ENCODE measurements at regions not wholly inside any gene's neighbourhood (a gene's known extent, or its start where the extent isn't known, plus 50 kb on each side); places are given as distances from the start of the nearest gene placed in this dataset.
"Not testable (repeated sequence)": the region's sequence is repeated elsewhere in the genome, so short reads cannot be mapped to it uniquely, and the experiment has no call there.

DNA sequence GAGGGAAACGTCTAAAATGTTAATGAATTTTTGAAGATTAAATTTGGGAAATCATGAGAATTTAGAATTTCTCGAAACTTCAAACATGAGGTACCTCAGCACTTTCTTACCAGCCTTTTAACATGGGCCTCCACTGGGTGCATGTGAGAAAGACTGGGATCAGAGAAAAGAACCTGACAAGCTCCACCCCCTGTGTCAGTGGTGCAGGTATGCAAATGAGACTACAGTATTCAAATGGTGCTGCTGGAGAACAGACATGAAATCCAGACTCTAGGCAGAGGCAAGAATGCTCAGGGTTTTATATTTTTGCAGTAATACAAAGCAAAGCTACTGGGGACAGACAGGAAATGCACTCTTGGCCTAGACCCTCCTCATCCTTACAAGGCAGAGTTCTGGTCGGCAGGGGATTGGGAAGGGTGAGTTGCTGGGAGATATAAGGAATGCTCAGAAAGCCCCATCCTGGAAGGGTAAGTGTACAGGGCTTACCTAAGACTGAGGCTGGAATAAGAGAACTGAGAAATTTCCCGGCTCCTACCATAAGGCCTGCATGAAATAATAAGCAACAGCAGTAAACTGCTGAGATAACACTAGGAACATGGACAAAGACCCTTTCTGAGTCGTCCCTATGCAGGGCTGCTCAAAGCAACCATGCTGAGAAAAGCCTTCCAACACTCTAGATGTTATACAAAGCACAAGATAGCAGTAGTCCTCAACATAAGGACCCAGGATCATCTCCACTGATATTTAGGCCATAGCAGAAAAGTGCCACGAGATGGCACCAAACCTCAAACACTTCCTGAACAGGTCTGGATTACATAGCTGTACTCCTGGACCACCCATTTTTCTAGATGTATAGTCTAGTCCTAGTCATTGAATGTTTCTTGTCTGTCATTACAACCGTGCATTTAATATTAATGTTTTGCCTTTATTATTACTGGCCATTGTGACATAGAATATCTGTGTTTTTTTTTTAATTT is 260.8 kb downstream of the RASSF9 start:
- peak; percentile 56 for DNase-seq

DNA sequence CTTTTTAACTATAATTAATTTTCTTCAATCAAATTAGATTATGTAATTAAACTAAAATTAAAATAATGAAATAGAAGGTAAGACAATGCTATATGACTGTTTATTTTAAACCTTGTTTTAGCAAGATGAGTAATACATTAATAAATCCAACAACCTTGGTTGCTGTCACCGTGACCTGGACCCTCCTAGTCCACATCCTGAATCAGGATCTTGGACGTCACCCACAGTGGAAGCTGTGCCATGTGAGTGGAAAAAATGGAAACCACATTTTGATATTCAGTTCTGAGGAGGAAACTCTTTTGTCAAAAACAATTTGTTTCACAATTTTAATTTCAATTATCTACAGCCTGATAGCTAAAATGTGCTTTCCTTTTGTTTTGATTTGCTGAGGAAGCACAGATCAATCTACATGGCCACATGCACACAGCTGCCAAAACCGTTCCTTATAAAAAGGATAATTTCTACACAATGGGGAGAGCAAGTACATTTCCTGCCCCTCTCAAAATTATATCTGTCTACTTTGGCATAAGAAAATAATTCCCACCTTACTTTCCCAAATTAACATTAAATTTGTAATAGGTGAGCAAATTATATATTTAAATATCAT is 255.5 kb downstream of the RASSF9 start:
- no peak for DNase-seq

DNA sequence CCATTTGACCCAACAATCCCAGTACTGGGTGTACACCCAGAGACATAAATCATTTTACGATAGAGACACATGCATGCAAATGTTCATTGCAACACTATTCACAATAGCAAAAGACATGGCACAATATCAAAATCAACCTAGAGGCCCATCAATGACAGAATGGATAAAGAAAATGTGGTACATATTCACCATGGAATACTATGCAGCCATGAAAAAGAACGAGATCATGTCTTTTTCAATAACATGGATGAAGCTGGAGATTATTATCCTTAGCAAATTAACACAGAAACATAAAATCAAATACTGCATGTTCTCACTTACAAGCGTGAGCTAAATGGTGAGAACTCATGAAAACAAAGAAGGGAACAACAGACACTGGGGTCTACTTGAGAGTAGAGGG is 249.1 kb downstream of the RASSF9 start:
- DNase-seq: no peak

DNA sequence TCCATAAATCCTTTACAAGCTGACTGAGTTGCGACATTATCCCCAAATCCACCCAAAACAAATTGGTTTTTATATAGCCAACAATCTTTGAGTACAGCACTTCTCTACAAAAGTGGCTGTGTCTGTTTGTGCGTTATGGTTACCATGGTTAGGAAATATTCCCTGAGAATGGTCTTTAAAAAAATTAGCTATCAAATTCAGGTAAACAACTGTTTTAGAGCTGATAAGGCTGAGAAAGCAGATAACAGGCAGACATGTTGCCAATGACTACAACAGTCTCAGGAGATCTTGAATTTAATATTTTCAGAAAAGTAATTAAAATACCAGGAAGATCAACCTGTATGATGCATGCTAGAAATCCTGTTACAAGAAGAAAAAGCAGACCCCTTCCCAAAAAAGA is 248.0 kb downstream of the RASSF9 start:
- no peak for DNase-seq

DNA sequence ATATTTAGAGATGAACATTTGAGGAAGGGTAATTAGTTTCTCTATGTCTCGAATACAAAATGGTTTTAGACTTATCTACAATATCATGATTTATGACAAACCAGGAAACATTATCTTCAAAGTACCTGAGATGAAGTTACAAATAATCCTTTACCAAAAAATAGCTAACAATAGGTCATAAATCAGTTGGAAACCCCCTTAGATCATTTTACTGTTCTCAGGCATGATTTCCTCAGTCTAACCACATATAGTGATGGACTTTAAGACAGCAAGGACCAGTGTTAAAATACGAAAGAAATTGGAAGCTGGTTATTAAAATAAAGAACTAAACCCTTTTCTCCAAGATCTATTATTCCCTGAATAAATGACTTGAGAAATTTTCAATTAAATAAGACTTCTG is 235.4 kb downstream of the RASSF9 start:
- no peak for DNase-seq

DNA sequence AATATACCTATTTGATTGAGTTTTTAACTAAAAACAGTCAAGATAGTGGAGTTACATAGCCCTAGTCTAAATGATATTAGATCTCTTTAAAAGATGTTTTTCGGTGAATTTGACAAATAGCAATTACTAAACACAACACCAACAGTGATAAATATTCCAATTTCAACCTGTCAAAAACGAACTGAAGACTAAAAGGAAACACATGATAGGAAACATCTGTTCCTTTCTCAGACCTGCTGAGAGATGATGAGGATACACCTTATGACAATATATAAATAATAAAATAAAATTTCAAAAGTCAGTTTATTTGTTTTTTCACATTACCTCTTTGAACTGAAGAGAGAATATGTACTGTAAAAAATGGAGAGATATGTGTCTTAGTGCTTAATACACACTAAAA is 232.7 kb downstream of the RASSF9 start:
- DNase-seq: no peak

DNA sequence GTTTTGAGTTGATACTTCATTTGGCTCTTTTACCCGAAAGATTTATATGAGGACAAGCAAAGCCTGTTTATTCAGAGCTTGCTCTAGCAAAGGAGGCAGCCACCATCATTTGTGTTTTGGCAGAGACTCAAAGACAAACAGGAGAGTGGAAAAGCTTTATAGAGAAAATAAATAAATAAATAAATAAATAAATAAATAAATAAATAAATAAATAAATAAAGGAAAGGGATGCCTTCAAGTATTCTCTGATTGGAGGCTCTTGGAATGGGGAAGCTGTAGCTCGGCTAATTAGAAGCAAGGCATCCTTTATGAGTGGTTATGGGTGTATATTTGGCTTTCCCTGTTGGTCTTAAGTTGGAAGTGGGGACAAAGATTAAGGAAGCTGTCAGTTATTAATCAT is 229.8 kb downstream of the RASSF9 start:
- no peak for DNase-seq

DNA sequence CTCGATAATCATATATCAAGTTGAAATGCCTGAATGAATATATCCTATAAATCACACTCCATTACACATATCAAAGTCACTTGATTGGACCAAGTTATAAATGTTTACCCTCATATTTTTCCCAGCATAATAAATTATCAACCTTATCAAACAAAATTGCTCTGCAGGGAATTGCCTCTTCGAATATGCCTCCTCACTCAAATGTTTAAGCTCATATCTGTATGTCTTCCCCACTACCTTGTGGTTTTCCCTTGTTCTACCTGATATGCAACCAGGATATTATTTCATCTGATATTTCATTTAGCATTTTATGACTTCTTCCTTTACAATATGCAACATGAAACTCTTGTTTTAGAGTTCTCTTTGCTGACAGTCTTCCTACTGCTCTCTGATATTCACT is 226.4 kb downstream of the RASSF9 start:
- no peak for DNase-seq

DNA sequence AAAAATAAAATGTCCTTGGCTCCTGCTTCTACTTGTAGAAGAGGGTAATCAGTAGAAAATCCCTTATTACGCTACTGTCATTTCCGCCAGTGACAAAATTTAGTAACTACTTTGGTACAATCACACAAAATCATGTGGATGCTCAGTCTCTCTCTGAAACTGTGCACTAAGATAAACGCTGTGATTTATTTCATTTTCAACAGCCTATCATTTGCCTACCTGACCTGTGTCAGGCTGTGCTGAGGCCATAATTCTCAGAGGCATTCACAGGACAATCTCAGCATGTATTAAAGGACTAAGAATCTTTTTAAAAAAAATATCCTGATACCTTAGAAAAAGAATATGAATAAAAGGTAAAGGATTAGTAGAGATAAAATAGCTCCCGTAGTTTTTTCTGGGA is 226.0 kb downstream of the RASSF9 start:
- DNase-seq: no peak

DNA sequence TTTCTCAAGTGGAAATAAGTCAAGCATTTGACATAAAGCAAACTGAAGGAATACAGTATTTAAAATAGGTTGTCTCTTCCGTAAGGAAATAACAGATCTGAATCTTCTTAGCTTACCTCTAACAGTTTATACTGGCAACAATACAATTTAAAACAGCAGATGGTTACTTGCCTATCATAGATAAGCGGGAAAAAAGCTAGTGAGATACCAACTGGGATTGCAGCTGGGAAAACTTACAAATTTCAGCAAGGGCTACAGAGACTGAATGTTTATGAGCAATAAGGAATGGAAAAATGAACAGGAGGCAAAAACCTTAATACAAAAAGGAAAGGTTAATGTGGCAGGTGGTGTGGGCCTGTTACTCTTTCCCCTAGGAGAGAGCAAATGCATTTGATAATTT is 220.0 kb downstream of the RASSF9 start:
- DNase-seq: no peak

DNA sequence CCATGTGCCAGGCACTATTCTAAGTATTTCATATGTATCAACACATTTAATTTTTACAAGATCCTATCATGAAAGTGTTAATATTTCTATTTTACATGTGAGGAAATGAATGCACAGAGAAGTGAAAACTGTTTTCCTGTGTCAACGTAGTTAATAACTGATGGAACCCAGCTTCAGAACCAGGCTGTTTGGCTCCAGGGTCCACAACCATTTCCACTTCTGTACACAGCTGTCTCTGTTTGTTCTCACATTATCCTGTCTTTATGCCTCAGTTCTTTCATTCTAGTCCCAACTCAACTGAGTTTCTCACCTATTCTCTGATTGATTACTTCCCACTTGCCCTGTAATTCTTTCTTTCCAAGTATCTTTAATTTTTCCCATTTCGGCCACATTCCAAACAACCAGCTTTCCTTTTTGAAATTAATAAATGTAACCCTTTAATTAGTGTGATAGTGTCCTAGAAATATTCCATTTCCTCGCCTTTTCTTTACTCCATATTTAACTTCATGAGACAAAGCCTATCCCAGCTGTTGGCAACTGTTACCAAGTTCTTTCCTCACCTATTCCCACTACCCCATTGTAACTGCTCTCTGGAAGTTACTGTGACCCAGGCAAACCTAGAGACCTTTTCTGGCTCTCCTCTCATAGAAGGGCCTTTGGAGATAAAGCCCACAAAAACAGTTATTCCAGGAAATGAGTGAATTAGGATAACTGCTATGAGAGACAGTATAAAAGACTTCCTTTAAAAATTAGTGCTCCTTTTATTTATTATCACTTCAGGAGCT is 218.7 kb downstream of the RASSF9 start:
- no peak for DNase-seq

DNA sequence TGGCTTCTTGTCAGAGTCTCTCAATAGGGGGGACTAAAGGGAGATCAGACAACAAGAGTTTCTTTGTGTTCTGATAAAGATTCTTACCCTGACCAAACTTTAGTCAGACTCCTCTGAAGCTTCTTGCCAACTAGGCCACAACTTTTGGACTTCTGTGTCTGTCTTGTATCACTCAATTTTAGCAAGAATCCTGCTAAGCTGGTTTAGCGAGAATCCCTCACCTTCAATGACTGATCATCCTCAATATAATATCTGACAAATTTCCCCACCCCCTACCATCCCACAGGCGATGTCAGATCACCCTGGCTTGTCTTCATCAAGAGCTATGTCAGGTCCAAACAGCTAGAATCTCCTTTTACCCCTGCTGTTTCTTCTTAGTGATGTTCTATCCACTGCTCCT is 215.2 kb downstream of the RASSF9 start:
- DNase-seq: no peak

DNA sequence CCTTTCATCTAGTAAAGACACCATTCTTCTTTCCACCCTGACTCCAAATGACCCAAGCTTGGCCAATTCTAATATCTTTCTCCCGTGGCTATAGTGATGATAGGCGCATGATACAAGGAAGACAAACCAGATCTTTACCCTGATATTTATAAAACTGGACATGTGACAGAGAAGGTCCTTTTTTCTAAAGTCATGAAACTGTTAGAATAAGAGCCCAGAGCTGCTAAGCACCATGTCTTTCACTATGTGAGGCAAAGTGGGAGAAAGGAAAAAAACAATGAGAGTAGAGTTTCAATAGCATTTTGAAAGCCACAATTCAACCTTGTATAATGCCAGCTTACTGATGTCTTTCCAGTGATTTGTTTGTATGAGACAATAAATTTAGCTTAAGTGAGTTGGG is 212.4 kb downstream of the RASSF9 start:
- no peak for DNase-seq

DNA sequence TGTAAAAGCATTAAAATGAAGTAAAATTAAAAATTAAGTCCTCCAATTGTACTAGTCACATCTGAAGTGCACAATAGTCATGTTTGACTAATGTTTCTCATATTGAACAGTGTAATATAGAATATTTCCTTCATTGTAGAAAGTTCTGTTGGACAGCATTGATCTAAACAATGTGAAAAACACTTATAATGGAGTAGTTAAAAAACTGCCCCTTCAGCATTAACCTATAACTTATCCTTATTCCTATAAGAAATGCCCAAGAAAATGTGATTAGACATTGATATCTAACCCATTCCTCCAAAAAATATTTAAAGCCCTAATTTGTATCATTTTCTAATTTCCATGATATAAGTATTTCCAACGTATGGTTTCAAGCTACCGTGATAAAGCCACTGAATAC is 210.7 kb downstream of the RASSF9 start:
- DNase-seq: no peak

DNA sequence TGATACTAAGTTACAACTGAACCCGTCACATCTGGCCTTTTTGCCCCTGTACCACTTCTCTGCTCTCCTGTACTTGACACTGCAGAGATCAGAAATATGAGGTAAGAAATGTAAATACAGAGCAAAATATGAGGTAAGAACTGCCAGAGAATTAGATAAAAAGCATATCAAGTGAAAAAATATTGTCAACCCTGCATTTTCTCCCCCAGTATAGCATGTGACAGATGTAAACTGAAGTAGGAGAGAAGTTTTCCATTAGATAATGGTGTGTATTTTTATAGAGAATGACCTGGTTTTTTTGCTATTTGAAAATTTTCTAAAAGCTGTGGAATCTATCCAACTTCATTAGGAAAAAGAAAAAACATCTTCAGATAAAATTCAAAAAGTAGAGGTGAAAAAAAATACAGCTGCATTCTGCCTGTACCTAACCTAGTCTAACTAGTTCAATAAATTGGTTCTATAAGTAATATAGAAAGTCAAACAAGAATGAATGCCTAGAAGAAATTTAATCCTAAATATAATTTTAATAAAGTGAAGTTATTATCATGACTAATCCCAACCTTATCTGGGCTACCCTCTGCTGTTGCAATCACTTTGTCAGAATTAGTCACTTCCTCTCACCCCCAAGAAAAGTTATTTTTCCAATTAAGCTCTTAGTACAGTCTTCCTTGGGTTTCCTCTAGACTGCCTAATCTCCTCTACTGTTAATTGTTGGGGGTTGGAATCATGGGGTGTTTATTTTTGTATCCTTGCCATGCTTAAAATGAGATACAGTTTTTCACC is 210.0 kb downstream of the RASSF9 start:
- DNase-seq: no peak

DNA sequence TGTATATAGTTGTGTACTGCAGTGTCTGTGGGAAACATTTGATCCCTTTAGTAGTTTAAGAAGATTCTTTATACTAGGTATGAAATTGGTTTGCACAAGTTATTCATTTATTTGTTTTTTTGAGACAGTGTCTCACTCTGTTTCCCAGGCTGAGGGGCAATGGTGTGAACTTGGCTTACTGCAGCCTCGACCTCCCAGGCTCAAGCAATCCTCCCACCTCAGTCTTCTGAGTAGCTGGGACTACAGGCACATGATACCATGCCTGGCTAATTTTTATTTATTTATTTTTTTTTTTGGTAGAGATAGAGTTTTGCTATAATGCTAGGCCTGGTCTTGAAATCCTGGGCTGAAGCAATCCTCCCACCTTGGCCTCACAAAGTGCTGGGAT is 209.4 kb downstream of the RASSF9 start:
- no peak for DNase-seq

DNA sequence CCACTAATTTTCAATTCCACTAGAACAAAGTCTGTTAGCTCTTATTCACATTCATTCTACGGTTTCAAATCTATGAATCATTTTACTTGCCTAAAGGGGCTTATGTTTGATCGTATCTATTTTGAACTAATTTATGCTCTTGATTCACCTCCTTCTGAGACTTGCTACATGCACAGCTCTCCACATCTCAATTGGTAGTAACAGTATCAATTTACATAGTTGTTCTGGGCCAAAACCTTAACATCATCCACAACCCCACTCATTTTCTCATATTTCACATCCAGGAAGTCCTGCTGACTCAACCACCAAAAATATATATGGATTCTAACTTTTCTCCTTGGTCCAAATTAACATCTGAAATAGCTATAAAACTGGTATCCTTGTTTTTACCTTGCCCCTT is 208.6 kb downstream of the RASSF9 start:
- DNase-seq: no peak

DNA sequence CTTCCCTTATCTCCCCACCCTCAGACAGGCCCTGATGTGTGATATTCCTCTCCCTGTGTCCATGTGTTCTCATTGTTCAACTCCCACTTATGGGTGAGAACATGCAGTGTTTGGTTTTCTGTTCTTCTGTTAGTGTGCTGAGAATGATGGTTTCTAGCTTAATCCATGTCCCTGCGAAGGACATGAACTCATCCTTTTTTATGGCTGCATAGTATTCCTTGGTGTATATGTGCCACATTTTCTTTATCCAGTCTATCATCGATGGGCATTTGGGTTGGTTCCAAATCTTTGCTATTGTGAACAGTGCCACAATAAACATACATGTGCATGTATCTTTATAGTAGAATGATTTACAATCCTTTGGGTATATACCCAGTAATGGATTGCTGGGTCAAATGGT is 207.6 kb downstream of the RASSF9 start:
- not testable (repeated sequence) for DNase-seq

DNA sequence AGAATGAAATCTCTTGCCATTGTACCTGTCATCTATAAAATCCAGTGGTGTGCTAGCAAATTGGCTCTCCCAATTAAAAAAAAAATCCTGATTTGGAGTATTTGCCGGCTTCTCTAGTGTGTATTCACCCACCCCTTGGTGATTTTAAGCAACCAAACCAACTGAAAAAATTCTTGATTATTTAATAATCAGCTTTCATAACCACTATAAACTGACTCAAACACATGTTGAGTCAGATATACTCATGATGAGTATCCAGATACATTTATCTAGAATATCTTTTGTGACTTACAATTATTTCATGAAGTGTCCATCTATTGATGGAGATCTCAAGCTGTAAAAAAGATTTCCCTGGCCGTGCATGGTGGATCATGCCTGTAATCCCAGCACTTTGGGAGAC is 205.4 kb downstream of the RASSF9 start:
- no peak for DNase-seq

DNA sequence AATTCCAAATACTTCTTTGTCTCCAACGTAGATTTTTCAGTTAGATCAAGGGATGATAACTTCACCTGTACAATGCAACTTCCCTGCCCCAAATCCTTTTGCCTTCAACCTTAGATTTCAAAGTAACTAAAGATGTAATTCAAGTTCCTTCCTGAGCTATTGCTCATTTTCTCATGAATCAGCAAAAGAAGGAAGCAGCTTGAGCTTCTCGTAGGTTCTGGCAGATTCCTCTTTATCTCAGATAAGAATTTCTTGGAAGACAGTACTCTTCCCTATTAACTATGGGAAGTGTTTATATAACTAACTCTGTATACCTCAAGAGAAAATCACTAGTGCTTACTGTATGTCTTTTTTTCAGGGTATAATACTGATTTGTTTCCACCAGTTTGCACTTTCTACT is 203.8 kb downstream of the RASSF9 start:
- no peak for DNase-seq

DNA sequence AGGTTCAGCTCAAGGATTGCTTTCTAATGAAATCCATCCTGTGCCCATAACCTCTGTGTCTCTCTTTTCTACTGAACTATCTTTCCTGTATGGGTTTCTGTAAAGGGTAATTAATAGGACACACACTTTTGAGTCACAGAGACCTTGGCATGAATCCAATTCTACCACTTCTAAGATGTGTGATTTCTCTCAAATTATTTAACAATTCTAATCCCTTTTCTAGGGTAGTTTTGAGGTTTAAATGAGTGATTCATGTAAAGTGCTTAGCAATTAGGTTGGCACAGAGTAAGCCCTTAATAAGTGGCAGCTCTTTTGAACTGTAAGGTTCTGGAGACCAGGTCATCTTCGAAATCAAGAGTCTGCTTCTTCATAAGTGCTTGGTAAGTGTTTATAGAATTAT is 202.7 kb downstream of the RASSF9 start:
- no peak for DNase-seq

DNA sequence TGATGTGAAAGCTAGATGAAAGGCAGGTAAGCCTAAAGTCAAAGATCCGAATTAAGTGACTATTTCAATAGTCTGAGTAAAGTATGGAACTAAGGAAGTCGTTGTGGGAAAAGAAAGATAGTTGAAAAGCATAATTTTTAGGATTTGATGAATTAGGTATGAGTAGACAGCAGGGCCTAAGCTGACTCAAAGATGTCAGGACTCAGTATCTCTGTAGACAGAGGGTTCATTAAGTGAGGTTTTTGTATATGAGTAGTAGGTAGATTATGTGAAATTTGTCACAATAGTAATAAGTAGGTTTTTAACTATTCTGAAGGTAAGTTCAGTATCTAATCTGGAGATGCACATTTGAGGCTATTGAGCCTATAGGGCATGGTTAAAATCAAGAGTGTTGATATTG is 196.4 kb downstream of the RASSF9 start:
- DNase-seq: no peak

DNA sequence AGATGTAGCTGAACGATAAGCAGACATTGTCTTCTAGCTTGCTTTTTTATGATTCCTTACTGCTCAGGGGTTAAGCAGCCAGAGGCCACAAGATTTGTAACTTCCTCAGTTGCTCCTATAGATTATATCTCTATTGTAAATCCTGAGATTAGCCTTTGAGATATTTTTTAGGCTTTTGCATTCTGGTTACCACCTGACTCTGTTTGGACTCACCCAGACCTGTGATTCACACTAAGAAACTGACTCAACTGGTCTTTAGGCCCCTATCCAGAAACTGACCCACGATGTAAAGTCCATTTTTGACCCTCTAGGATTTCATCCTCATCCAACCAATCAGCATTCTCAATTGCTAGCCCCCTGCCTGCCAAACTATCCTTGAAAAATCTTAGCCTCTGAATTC is 194.4 kb downstream of the RASSF9 start:
- DNase-seq: no peak

Data from NCI-H1417 treated with DMSO at 0.1 percent for 48 hours (cell line).